ENCODE measurements at regions not wholly inside any gene's neighbourhood (a gene's known extent, or its start where the extent isn't known, plus 50 kb on each side); places are given as distances from the start of the nearest gene placed in this dataset.

DNA sequence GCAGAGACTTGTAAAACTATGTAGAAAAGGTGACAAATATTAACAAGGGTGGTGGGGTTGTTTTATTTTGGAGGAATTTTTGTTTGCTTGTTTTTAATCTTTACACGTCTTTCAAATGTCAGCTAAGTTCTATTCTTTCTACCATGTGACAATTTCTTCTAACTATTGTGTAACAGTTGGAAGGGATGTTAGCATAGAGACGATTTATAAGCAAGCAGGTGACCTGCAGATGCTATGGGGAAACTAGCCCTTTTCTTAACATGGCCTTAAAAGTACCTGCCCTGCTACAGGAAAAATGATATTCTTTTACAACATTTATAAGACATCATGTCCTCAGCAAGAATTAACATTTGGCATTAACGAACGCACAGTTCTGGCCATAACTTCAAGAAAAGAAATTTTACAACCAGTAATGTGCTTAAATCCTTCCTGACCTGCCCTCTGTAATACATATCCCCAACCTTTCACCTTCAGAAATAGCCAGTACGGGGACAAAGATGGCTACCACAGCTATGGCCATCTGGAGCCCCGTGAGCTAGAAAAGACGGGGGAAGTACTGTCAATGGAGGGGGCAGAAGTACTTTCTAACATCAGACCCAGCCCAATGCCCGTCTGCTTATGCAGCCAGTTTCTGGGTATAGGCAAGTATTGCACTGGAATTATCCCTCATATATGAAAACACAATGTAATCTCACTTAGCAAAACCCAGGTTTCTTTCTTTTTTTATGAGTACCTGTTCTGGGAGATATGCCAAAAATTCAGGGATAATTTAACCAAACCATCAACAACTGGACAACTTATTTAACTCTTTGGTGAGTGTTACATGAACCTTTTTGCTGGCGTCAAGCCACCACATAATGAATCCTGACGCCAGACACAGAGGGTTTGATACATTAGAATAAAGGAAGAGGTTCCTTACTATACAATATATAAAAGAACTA lies 67.7 kb upstream of the NR2F2 start:
- no peak for DNase-seq (ENCODE audit: low read depth)

DNA sequence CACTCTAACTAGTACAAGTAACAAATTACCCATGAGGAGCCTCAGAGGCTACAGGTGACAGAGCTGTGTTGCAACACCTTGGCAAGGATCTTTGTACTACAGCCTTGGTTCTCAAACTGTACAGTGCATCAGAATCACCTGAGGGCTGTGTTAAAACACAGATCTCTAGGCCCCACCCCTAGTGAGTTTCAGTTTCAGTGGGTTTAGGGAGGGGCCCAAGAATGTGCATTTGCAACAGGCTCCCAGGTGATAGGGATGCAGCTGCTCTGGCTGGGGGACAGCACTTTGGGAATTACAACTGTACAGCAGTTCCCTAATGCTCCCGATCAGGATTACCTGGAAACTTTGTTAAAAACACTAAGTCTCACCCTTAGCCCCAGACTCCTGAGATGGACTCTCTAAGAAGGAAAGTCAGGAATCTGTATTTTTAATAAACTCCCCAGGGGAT lies 66.1 kb upstream of the NR2F2 start:
- DNase-seq (ENCODE audit: low read depth): no peak

DNA sequence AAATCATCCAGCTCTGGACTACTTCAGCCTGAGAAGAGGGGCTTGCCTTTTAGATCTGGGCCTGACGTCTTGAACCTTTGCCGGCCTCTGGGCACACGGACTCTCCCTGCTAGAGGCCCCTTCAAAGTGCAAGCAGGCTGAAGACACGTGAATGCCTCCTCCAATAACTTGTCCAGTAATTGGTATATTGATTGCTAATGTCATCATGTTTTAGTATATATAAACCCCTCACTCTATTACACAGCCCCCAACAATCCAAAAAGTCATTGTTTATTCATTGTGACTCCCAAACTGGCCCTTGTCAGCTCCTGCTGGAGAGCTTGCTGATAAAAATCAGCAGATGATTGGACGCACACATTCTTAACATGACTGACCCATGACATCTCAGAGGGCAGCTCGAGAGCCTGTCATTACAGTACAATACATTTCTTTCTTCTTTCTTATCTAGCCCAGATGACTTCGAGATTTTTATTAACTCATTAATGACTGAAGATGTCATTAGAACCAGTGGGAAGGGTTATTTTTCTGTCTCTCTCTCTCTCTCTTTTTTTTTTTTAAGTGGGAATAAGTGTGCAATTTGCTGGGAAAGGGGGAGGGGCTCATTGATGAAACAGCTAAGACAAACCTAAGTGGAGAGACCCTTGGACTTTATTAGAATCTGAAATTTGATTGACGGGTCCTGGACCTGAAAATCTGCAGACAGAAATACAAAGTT lies 65.5 kb upstream of the NR2F2 start:
- DNase-seq (ENCODE audit: low read depth): no peak

DNA sequence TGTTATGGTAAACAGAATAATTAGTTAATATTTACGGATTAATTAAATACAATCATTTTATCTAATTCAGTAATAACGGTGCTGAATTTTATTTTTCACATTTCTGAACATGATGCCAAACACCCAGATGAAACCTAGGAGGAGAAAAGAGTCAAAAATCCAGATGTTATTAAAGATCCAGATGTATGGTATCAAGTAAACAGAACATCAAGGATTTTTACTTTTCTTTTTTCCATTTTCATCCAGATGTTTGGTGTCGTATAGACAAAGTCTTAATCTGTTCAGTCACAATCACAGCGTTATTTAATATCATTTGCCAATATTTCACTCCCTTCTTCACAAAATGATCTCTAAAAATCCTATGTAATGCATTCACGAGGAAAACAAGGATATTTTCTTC lies 64.0 kb upstream of the NR2F2 start:
- DNase-seq (ENCODE audit: low read depth): no peak

DNA sequence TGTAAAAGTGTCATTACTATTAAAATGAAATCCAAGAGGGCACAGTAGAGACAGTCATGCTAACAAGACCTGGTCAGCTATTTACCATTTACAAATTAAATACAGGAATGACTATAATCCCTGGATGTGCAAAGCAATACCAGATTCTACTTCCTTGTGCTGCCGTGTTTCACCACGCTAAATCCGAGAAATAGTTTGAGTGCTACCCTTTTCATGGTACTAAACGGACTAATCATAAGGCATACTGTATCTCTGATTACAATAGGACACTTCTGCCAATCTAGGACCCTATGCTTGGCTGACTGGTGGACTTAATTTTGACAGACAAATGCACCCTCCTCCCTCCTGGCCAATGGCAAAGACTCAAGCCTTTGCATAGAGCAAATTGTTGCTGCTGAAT lies 63.0 kb upstream of the NR2F2 start:
- DNase-seq (ENCODE audit: low read depth): no peak

DNA sequence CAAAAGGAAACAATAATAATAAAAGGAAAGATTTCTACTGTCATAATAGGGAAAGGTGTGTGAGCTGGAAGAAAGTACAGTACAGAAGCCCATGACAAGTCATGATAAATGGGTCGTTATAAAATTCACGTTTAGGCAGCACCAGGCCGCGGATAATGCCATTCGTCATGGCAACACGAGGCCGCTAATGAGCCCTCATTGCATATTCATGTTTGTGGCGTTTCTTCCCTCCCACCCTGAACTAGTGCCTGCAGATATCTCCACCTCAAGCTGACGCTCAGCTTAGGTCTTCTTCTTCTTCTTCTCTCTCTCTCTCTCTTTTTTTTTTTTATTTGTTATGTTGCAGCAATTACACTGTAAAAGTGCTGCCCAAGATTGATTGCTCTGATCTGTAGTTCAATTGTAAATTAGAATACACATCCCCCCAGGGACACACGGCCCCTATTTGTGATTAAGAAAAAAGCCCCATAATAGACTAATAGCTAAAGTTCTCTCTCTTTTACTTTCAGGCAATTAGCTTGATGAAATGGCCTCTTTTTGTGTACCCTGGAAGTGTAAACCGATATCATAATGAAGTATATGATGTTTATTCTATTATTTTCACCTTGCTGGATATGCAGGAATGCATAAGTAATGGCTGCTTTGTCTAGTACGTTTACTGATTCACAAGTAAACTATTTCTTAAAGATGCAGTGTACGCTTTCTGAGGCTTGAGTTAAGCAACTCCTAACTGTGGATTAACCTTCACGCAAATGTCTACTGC lies 61.9 kb upstream of the NR2F2 start:
- DNase-seq (ENCODE audit: low read depth): no peak

DNA sequence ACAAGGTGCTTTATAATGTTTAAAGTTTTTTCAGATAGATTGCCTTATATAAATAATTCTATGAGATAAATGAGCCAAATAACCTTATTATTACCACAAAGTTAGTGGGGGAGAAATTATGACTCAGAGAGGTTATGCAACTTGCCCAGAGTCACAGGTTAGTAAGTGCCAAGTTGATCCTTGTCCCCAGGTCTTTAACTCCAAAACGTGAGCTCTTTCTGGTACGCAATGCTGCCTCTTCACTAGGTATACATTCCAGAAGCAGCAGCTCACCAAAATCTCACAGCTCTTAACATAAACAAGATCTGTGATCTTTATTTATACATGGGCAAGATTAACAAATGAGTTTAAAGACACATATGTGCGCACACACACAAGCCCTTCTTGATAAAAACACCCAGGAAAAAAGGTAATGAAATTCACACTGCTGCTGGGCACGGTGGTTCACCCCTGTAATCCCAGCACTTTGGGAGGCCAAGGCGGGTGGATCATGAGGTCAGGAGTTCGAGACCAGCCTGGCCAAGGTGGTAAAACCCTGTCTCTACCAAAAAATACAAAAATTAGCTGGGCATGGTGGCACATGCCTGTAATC lies 59.8 kb upstream of the NR2F2 start:
- DNase-seq (ENCODE audit: low read depth): no peak

DNA sequence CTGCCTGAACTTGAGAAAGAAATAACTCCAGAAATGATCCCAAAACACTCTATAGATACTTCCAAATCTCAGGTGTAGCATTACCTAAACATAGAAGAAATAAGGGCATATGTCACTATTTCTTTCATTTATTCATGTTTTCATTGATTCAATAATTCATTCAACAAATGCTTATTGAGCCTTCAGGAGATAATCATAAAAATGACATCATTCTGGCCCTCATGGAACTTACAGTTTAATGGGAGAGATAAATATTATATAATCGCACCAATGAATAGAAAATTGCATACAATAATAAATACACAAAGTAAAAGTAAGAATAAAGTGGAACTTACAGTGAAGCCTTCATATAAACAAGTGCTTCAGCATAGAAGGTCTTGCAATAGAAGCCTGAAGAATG lies 58.1 kb upstream of the NR2F2 start:
- DNase-seq (ENCODE audit: low read depth): no peak

DNA sequence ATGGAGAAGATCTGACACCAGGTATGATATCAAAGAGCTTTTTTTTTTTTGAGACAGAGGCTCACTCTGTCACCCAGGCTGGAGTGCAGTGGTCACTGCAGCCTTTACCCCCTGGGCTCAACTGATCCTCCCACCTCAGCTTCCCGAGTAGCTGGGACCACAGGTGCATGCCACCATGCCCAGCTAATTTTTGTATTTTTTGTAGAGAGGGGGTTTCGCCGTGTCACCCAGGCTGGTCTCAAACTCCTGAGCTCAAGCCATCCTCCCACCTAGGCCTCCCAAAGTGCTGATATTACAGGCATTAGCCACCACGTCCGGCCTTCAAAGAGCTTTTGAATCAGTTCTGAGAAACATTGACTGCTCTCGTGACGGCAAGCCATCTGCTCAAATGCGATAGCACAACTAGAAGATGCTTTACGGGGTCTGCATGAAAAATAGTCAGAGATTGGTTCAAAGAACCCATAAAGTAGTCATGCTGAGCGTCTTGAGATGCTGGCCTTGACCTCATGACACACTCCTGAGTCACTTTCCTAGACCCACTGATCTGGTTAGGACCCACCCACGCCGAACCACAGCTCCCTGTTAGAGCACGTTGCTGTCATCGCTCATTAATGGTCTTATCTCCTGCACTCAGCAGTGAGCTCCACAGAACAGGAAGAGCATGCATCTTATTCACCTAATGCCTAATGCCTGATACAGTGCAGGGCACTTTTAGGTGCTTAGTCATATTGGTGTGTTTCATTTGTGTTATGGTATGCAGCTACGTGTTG lies 57.0 kb upstream of the NR2F2 start:
- no peak for DNase-seq (ENCODE audit: low read depth)

DNA sequence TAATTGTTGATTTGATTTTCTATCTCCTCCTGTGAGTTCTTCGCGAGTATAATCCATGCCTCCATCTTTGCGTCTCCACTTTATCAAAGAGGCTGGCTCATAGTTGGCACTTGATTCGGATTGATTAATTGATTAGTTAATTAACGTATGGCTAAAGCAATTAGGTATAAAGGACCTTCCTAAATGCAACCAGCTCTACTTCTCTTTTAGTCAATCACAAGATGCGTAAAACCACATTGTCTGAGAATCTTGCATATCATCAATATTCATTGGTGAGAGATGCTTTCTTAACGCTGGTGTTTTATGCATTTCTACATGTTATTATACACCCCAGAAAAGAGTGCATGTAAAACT lies 56.4 kb upstream of the NR2F2 start:
- DNase-seq (ENCODE audit: low read depth): no peak

DNA sequence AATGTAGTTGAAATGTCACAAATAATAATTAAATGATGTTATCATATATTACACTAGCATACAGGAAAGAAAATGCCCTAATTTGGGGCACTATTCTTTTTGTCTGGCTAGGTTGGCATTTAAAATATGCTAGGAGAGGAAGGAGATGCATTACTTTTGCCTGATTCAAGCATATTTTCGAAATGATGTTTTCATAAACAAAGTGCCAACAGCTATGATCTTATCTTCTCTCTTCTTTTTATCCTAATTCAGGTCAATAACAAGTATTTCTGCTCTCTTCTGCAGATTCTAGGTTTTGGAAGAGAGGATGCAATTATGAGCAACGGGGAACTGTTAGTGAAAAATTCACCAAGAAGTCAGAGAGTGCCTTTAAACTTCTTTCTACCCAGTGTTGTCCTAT lies 55.8 kb upstream of the NR2F2 start:
- DNase-seq (ENCODE audit: low read depth): no peak

DNA sequence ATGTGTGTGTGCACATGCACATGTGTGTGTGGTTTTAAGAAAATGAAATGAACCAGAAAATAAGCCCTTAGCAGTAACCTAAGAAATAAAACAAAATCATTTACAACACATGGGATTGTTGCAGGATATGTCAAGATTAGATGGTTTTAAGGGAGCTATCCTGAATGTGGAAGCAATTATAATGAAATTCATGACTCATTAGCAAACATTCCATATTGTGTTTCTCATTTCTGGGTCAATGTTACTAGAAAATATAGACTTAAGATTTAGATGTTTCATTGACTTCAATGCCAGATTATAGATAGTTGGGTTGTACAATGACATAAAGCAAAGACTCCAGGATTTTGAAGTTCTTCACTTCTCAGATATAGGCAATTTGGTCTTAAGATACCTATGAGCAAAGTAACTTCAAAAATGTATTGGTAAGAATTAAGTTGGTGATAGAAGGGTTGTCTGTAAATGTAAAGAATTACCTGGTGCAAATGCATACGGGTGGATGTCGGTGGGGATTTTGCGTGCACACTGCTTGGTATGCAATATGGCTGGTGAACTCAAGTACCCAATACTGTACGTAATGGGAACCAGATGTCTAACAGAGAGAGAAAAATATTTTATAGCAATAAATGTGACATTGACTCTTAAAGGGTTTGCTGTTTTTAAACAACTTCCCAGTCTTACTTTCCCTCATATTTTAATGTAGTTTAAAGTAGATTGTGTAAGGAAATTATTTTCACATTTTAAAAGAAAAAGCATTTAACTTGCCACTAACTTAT lies 53.9 kb upstream of the NR2F2 start:
- DNase-seq (ENCODE audit: low read depth): no peak

All from stimulated activated CD8-positive, alpha-beta memory T cell treated with anti-CD3 and anti-CD28 coated beads, Interleukin-7, amount 100 ng/mL, for 24 hours (primary cell).